ENCODE measurements at regions not wholly inside any gene's neighbourhood (a gene's known extent, or its start where the extent isn't known, plus 50 kb on each side); places are given as distances from the start of the nearest gene placed in this dataset.

GRCh38 chr5:117255211-117256027 lies 680.8 kb upstream of the SEMA6A start:
- DNase-seq: no peak

DNA sequence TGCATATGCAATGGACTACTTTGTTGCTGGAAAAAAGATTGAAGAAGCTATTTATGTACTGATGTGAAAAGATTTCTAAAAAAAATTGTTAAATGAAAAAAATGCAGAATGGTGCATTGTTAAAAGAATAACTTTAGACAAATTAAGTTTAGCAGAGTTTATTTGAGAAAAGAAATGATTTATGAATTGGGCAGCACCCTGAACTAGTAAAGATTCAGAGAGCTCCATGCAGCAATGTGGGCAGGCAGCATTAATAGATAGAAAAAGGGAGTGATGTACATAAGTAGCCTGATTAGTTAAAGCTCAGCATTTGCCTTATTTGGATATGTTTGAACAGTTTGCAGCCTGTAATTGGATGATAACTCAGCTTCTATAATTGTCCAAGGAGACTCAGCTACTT lies 677.9 kb upstream of the SEMA6A start:
- DNase-seq: no peak

DNA sequence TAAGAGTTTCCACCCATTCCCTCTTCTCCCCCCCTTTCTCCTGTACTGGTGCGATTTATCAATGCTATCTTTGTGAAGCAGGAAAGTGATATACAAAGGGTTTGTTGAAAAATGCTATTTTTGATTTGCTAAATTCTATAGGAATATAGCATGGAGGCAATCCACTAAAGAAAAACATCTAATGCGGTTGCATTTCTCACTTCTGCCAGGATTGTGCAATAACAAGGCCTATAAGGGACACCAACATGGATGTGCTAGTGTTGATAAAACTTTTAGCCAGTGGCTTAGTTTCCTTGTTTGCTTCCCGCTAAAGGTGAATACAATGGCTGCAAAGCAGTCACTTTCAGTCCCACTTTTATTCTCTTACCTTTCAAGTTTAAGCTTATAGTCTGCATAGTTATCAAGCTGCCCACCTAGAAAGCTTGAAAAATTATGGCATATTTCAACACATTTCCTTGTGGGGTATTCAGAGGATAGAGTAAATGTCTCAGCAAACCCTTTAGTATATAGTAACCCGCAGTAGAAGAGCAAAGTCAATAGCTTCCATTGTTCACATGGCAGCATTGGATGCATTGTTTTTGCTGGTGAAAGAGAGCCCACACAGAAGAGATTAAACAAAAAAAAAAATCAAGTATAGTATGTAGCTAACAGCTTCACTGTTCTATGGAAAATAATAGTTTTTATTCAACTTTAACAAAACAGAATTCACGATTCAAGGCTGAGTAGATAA lies 674.6 kb upstream of the SEMA6A start:
- DNase-seq: no peak

DNA sequence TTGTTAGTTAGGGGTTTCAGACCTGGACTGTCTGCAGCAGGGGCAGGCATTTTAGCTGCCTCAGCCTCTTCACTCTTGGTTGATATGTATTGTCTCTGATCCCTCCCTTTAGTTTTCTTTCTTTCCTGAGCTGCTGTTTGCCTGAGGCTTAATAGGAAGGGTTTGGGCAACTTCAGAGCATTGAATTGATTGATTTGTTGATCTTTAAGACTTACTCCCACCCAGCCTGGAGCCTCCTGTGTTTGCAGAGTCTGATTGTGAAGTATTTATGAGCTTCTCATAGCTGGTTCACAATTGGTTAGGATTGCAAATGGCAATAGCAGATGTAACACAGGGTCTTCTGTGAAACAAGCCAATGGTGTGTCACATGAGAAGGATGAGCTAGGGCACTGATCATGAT lies 671.8 kb upstream of the SEMA6A start:
- DNase-seq: no peak

DNA sequence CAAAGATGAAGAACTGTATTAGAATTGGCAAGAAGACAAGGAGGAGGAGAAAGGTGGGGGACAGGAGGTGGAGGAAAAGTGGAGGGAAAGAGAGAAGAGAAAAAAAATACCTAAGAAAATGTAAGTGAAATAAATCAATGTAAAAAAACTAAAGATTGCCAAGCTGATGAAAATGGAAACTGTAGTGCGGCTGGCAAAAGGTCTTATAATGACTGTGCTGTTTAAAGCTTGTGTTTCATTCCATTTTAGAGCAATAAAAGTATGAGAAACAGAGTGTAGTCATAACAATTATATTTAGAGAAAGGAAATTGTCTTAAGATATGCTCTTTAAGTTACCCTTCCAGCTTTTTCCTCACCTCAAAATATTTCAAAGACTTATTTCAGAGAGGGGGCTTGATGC lies 670.5 kb upstream of the SEMA6A start:
- DNase-seq: no peak

- DNase-seq: no peak
Measured at GRCh38 chr5:117242028-117242427, 667.4 kb upstream of the SEMA6A start.

DNA sequence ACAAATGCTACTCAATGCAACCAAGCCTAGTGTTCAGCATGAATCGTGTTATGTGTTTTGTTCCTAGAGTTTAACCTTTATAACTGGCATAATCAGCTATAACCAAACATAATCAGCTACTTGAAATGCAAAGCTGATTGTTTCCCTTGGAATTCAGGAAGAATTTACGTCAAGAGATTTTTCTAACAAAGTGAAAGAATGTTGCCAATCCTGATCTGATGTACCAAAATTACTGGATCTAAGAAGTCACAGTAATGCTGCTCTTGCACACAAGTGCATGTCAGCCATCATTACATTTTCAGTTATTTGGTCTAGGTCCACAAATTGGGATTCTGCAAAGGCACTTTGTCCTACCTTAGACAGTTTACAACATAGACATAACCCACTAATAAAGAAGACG lies 662.3 kb upstream of the SEMA6A start:
- DNase-seq: no peak

DNA sequence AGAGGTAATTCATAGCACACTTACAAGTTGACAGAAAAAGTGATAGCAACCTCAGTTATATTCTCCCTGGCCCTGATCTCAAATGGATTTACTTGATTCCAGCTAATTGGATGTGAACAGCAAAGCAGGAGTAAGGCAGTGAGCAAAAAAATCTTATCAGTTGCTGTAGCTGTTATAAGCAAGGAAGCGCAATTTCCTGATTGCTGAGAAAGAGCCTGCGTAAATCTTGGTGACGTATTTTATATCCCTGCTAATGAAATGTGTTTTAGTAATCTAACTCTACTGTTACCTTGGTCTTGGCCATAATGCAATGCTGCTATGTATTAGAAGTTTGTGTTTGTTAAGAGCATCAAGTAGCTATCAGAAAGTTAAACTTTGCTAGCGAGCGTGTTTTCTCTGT lies 661.2 kb upstream of the SEMA6A start:
- DNase-seq: no peak

GRCh38 chr5:117230375-117230774 lies 655.8 kb upstream of the SEMA6A start:
- no peak for DNase-seq

DNA sequence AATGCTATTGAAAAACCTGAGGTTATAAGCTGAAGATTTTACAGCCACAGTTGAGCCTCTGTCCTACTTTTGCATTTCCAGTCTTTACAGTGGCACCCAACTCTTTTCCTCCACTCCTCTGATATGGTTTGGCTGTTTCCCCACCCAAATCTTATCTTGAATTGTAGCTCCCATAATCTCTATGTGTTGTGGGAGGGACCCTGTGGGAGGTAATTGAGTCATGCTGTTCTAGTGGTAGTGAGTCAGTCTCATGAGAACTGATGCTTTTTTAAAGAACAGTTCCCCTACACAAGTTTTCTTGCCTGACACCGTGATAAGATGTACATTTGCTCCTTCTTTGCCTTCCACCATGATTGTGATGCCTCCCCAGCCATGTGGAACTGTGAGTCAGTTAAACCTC lies 646.1 kb upstream of the SEMA6A start:
- no peak for DNase-seq

GRCh38 chr5:117218789-117219188 lies 644.2 kb upstream of the SEMA6A start:
- DNase-seq: no peak

DNA sequence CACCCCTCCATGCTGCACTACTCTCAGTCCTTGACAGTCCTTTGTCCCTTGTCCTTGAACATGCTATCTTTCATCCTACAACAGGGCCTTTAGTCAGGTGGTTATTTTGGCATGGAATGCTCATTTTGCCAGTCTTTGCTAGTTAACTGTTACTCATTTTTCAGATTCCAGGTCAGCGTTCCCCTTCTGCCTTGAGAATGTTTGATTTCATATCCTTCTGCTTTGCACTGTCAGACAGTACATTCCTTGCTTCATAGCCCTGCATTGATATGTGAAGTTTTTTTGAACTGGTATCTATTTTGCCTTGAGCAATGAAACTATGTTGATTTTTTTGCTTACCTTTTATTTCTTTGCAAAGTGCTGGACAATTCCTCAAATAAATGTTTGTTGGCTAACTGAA lies 638.2 kb upstream of the SEMA6A start:
- DNase-seq: no peak

DNA sequence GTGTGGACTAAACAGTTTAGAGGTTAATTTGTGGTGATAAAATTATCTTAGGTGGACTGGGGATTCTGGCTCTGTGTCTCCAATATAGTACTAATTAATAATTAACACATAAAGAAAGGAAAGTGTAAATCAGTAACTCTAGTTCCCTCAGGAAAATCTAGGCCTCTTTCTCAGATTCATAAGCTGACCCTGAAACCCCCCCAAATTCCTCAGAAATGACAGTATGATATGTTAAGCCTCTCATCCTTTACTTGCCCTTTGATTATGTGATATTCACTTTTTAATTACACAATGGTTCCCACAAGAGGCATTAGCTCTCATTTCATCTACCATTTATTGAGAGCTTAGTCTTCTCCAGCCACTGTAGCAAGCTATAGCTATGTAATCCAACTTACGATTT lies 636.2 kb upstream of the SEMA6A start:
- DNase-seq: no peak

GRCh38 chr5:117209479-117209878 lies 634.9 kb upstream of the SEMA6A start:
- no peak for DNase-seq

- no peak for DNase-seq
Measured at GRCh38 chr5:117207088-117207668, 632.6 kb upstream of the SEMA6A start.

GRCh38 chr5:117205894-117206293 lies 631.3 kb upstream of the SEMA6A start:
- DNase-seq: no peak

DNA sequence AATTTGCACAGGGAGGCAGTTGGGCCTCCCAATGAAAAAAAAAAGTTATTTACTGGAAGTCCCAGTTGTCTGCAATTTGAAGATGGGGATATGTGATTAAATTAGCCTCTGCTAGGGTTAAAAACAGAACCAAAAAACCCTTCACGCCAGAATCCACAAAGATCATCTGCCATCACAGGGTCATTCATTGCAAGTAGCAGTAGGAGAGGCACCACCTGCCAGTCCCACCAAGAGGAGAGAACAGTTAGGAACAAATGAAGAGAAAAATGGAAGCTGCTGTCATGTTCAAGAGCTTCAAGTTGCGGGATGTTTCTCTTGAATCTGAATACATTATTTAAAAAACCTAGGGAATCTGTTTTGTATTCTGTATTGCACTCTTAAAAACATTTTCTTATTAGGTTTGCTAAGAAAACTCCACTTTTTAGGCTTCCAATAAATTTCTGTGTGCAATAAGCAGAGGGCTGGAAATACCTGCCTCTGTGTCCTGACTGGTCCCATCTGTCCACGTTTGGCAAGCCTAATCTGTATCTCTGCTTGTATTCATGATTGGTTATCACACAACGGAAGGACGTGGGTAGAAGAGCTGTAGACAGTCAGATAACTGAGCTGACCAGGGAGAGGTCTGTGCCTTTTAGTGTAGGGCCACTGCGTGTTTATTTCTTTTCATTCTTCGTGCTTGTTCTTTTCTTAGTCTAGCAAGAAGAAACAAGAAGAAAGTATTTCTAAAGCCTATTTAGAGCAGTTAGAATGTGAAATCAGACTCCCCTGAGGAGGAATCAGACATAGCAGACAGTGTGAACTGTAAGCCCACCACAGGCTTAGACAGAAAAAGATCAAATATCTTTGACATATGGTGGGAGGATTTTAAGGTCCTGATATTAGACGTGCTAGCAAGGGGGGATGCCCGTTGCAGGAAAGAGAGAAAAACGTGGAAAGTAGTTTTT lies 630.6 kb upstream of the SEMA6A start:
- no peak for DNase-seq

DNA sequence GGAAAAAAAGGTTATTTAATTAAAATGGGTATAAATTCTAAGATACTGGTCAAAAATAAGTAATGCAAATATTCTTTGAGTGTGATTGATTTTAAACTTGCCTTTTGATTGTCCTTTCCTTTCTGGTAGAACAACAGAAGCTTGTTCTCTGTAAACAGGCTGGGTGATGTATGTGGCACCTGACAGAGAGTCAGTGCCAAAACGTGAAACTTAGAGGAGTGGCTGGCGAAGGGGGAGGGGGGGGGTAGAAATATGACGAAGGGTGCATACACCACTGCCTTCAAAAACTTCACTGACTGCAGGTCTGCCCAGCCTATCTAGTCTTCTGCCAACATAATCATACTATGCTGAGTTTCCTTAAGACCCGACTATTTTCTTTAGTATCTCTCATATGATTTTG lies 629.8 kb upstream of the SEMA6A start:
- DNase-seq: no peak

DNA sequence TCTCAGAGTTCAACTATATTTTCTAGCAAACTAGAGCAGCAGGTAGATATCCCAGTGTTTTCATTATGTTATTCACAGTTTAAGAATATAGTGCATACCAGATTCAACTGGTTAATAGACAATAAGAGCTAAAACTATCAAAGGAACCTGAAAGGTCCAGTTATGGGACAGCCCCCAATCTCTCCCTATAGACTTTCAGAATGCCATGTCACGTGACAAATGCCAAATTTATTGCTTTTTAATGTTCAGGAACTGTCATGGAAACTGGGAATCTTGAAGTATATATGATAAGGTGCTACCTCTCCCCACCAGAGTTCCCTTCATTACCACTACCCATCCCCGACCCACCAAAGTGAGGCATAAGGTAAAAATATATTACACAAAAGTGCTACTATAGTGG lies 629.0 kb upstream of the SEMA6A start:
- DNase-seq: no peak

GRCh38 chr5:117201001-117201400 lies 626.4 kb upstream of the SEMA6A start:
- DNase-seq: no peak

DNA sequence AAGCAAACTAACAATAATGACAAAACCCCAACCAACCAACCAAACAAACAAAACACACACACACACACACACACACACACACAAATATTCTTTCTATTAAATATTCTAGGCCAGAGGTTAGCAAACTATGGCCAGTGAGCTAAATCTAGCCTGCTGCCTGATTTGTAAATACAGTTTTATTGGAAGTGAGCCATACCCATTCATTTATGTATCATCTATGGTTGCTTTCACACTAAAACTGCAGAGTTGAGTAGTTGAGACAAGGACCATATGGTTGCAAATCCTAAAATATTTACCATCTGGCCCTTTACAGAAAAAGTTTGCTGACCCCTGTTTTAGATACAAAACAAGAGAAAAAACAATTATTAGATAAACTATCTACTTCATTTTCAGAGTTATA lies 620.5 kb upstream of the SEMA6A start:
- no peak for DNase-seq

DNA sequence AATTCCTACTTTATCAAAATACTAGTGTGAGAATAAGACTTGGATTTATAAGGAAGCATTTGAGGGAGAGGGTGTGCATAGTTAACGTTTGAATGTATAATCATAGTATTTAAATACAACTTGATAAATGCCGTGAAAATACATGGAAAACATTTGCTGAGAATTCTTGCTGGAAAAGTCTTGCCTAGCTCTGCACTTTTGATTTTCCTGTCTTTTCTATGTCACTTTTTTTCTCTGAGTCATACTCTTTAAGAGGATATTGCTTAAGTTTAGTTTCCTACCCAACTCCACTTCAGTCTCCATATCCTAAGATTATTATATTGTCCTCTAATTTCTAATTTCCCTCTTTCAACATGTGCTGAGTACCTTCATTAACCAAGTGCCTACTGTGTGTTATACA lies 616.6 kb upstream of the SEMA6A start:
- no peak for DNase-seq

GRCh38 chr5:117189784-117190183 lies 615.2 kb upstream of the SEMA6A start:
- DNase-seq: no peak

All from stimulated activated CD4-positive, alpha-beta T cell treated with anti-CD3 and anti-CD28 coated beads, Interleukin-4, amount 100 ng/mL, for 4 hours (primary cell).